PC-3 (cell line): ENCODE measurements at regions not wholly inside any gene's neighbourhood (a gene's known extent, or its start where the extent isn't known, plus 50 kb on each side); places are given as distances from the start of the nearest gene placed in this dataset.

ENCODE experiments used
- EZH2 ChIP-seq: fragments of 300-600 bp; sonication (generic); IDR thresholded peaks from one replicate; pipeline ENCODE4 v1.6.1; 2017; ENCODE audit warnings: antibody characterized with exemption, mild to moderate bottlenecking, low read length; ENCODE audit not compliant: unreplicated experiment
- TF ChIP-seq, protein P1 (sequence below): fragments of 300-600 bp; sonication (generic); conservative IDR thresholded peaks from 2 replicates; pipeline ENCODE4 v1.5.1; 2017; ENCODE audit warnings: antibody characterized with exemption, low read depth, mild to moderate bottlenecking, low read length

DNA sequence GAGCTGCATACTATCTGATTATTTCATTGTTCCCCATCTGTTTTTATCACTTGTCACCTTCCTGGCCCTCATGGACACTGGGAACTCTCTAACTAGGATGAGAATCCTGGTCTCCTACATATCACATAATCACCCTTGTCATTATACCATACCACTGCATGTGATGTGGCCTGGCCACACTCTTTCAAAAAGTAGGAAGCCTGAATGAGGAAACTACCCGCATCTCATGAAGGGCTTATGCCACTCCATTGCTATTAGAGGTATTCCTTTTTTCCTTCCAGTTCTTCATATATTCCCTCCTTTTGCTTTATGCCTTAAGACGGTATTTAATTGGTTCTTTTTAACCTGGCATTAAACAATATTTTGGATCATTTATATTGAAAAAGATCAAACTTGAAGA, 1341.4 kb upstream of the NUDT12 start:
- TF ChIP-seq, protein P1, sequence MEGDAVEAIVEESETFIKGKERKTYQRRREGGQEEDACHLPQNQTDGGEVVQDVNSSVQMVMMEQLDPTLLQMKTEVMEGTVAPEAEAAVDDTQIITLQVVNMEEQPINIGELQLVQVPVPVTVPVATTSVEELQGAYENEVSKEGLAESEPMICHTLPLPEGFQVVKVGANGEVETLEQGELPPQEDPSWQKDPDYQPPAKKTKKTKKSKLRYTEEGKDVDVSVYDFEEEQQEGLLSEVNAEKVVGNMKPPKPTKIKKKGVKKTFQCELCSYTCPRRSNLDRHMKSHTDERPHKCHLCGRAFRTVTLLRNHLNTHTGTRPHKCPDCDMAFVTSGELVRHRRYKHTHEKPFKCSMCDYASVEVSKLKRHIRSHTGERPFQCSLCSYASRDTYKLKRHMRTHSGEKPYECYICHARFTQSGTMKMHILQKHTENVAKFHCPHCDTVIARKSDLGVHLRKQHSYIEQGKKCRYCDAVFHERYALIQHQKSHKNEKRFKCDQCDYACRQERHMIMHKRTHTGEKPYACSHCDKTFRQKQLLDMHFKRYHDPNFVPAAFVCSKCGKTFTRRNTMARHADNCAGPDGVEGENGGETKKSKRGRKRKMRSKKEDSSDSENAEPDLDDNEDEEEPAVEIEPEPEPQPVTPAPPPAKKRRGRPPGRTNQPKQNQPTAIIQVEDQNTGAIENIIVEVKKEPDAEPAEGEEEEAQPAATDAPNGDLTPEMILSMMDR, result no peak
- no peak for TF ChIP-seq EZH2
